ENCODE measurements at regions not wholly inside any gene's neighbourhood (a gene's known extent, or its start where the extent isn't known, plus 50 kb on each side); places are given as distances from the start of the nearest gene placed in this dataset.
"Not testable (repeated sequence)": the region's sequence is repeated elsewhere in the genome, so short reads cannot be mapped to it uniquely, and the experiment has no call there.

- no peaks in the 10 kb centered on the region for H3K27me3 Mint-ChIP-seq
- H3K4me3 Mint-ChIP-seq = no peak overlapping the region
- no peaks in the 10 kb centered on the region for H3K9me3 Mint-ChIP-seq
- ATAC-seq (replicated peaks) (no peak), DNase-seq (no peak)
- peaks cover 6% of the 10 kb centered on the region in 2 donors for H3K4me1 Mint-ChIP-seq (ENCODE audit: low read depth in 2 of 2)
- H3K36me3 Mint-ChIP-seq (ENCODE audit: insufficient read depth) = no peaks in the 10 kb centered on the region
- H3K27ac Mint-ChIP-seq = no peak overlapping the region
Measured at GRCh38 chr12:89834676-89835075, 126.0 kb upstream of the ATP2B1 start.

DNA sequence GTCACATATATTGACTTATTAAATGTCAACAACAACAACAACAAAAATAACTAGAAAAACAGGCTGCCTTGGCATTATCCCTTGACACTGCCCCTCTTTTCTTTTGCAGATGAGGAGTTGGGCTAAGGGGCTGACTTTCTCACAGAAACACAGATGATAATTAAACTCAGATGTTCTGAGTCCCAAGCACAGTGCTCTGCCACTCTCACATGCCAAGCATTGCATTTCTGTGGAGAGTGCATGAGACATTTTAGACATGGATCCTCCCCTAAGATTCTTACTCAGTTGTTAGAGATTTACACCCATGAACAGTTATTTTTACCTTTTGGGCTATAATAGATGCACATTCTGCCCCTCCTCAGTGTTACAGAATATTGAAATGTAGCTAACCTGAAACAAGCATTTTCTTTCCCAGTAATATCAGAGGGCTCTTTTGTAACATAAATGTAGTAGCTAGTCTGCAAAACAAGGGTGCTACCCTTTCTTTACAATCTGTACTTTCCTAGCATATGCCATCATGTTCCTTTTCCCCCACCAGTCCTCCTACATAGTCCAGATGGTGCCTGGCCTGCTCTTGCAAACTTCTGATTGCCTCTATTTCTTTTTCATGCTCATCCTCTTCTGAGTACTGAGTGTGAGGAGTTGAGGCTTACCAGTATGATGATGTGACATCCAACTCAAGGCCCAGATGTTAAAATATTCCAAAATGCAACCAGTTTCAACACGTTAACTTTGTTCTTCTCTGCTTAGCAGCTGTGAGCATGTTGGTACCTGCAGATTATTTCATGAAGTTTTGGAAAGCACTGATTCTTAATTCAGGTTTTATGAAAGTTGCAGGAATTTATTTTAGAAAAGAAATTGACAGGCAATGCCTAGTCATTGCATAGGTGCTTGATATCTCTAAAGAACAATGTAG, 125.0 kb upstream of the ATP2B1 start:
- Mint-ChIP-seq H3K36me3 (ENCODE audit: insufficient read depth) (no peaks in the 10 kb centered on the region), H3K27me3 (peaks cover 0 to 8% of the 10 kb centered on the region in 2 donors), H3K4me1 (ENCODE audit: low read depth in 2 of 2) (peaks cover 6% of the 10 kb centered on the region in 2 donors), H3K27ac (no peak overlapping the region), H3K4me3 (no peak overlapping the region), H3K9me3 (no peaks in the 10 kb centered on the region)
- no peak for DNase-seq
- no peak for ATAC-seq (replicated peaks)

DNA sequence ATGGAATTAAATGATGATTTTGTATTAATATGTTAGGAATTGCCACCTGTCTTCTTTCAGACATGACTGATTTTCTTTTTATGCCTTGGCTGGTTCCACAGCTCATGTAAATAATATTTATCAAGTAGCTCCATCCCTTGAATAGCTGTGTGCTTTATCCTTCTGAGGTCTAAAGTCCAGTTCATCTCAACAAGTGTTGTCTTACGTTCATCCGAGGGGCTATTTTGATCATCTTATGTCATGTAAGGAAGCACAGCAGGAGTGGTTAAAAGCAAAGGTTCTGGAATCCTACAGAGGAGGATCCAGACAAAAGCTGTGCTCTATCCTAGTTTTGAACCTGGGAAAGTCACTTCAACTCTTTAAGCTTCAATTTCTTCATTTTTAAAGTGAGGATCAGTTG, 123.7 kb upstream of the ATP2B1 start:
- no peaks in the 10 kb centered on the region for H3K36me3 Mint-ChIP-seq (ENCODE audit: insufficient read depth)
- H3K4me3 Mint-ChIP-seq = no peak overlapping the region
- DNase-seq (no peak), ATAC-seq (replicated peaks) (no peak)
- H3K27me3 Mint-ChIP-seq = peaks cover 0 to 8% of the 10 kb centered on the region in 2 donors
- H3K4me1 Mint-ChIP-seq (ENCODE audit: low read depth in 2 of 2) = peaks cover 6% of the 10 kb centered on the region in 2 donors
- H3K9me3 Mint-ChIP-seq = no peaks in the 10 kb centered on the region
- H3K27ac Mint-ChIP-seq = no peak overlapping the region

DNA sequence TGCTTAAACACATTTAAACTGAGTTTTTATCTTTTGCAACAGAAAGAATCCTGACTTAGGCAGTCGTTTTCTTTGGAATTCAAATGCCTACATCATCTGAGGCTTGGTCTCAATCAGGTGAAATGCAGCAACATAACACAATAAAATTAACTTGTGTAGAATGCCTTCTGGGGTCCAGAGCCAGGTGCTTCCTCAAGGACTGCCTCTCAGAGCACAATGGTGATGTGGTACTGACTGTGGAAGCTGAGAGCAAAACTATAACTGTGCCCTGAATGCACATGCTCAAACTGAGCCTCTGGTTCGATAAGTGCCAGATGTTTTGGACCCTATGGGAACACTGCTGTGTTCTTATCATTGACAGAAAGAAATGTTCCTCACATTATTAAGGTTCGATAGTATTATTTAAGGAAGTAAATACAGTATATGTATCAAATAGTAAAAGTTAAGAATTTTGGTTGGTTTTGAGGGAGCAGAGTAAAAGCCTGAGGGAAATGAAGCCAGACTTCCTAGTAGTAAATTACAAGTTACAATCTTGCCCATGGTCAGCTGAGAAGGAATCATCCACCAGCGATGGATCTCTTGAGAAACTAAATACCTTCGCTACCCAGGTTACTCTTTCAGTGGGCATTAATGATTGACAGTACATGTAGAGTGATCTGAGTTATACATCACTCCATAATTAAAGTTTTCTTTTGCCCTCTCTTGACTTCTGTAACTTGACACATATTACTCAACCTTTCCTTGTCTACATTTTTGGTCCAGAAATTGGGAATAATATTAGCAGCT, 122.9 kb upstream of the ATP2B1 start:
- H3K27ac Mint-ChIP-seq = no peak overlapping the region
- no peaks in the 10 kb centered on the region for H3K9me3 Mint-ChIP-seq
- peaks cover 0 to 8% of the 10 kb centered on the region in 2 donors for H3K27me3 Mint-ChIP-seq
- no peak overlapping the region for H3K4me3 Mint-ChIP-seq
- no peaks in the 10 kb centered on the region for H3K36me3 Mint-ChIP-seq (ENCODE audit: insufficient read depth)
- no peak for DNase-seq
- H3K4me1 Mint-ChIP-seq (ENCODE audit: low read depth in 2 of 2) = peaks cover 6 to 8% of the 10 kb centered on the region in 2 donors
- ATAC-seq (replicated peaks) = no peak

DNA sequence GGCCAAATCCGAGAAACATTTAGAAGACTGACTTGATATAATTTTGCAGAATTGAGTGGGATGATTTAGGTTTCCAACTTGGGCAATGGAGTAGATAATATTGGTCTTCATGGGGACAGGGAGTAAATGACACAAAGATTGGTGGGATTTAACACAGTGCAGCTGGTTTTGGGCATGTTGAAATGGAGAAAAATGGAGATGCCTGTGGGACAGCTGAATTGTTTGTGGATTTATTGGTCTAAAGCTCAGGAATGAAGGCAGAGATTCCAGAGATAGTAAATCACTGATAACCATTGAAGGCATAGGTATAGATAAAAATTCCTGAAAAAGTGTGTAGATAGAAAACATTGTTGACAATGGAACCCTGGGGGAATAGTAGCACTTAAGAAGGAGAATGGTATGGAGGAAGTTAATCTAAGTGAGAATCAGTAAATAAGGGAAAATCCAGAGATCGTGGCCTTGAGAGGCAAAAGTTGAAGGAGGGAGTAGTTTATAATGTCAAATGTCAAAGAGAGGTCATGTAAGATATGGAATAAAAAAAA, 120.9 kb upstream of the ATP2B1 start:
- Mint-ChIP-seq H3K4me1 (ENCODE audit: low read depth in 2 of 2) (peaks cover 0 to 12% of the 10 kb centered on the region in 2 donors), H3K4me3 (no peak overlapping the region), H3K36me3 (ENCODE audit: insufficient read depth) (no peaks in the 10 kb centered on the region), H3K27ac (no peak overlapping the region), H3K9me3 (no peaks in the 10 kb centered on the region), H3K27me3 (peaks cover 0 to 8% of the 10 kb centered on the region in 2 donors)
- no peak for DNase-seq
- ATAC-seq (replicated peaks) = no peak

DNA sequence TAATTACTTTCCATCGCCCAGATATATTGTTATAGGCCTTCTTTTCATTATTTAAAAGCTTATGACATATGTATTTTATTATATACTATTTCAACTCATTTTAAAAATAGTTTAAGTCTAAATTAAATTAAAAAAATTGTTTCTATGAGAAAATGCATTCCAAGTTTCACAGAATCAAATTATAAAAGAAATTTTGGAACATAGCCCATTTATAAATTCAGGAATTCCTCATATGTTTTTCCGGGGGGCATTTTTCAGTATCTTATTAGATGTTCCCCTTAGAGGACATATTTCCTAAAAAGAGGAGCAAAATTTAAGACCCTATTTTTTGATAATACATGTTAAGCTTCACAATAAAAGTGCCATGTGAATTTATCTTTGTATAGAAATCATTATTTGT, 119.9 kb upstream of the ATP2B1 start:
- H3K4me3 Mint-ChIP-seq = no peak overlapping the region
- peaks cover 0 to 12% of the 10 kb centered on the region in 2 donors for H3K4me1 Mint-ChIP-seq (ENCODE audit: low read depth in 2 of 2)
- no peak overlapping the region for H3K27ac Mint-ChIP-seq
- no peaks in the 10 kb centered on the region for H3K36me3 Mint-ChIP-seq (ENCODE audit: insufficient read depth)
- DNase-seq = no peak
- no peak for ATAC-seq (replicated peaks)
- H3K27me3 Mint-ChIP-seq = peaks cover 0 to 8% of the 10 kb centered on the region in 2 donors
- H3K9me3 Mint-ChIP-seq = no peaks in the 10 kb centered on the region

GRCh38 chr12:89827592-89827991, 119.0 kb upstream of the ATP2B1 start:
- no peak for ATAC-seq (replicated peaks)
- H3K27ac Mint-ChIP-seq = no peak overlapping the region
- H3K27me3 Mint-ChIP-seq = peaks cover 0 to 8% of the 10 kb centered on the region in 2 donors
- no peaks in the 10 kb centered on the region for H3K9me3 Mint-ChIP-seq
- H3K36me3 Mint-ChIP-seq (ENCODE audit: insufficient read depth) = no peaks in the 10 kb centered on the region
- no peak overlapping the region for H3K4me3 Mint-ChIP-seq
- DNase-seq = no peak
- H3K4me1 Mint-ChIP-seq (ENCODE audit: low read depth in 2 of 2) = peaks cover 0 to 12% of the 10 kb centered on the region in 2 donors

DNA sequence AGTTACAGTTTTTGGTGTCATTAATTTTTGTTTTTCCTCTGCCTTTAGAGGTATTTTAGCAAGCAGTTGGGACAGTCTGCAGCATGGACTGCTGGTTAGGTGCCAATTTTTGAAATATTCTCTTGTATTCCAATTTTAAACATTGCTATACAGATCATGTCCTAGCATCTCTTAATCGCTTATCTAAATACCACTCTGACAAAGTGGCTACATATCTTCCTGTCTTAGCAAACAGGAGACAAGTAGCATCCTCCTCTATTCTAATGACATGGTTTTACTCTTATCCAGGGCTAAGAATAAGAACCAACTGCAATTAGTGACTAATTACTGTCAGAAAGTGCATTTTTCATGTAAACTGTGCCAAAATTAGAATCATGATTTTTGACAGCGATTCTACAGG, 117.8 kb upstream of the ATP2B1 start:
- DNase-seq = no peak
- no peak for ATAC-seq (replicated peaks)
- Mint-ChIP-seq H3K27ac (peak overlapping the region in 1 of 2 donors; percentile 22), H3K27me3 (peaks cover 0 to 8% of the 10 kb centered on the region in 2 donors), H3K4me1 (ENCODE audit: low read depth in 2 of 2) (peaks cover 0 to 12% of the 10 kb centered on the region in 2 donors), H3K4me3 (peak overlapping the region in 1 of 2 donors; percentile 20), H3K36me3 (ENCODE audit: insufficient read depth) (no peaks in the 10 kb centered on the region), H3K9me3 (no peaks in the 10 kb centered on the region)

- no peaks in the 10 kb centered on the region for H3K36me3 Mint-ChIP-seq (ENCODE audit: insufficient read depth)
- H3K4me1 Mint-ChIP-seq (ENCODE audit: low read depth in 2 of 2) = peaks cover 0 to 12% of the 10 kb centered on the region in 2 donors
- peak overlapping the region in 1 of 2 donors; percentile 20 for H3K4me3 Mint-ChIP-seq
- H3K27me3 Mint-ChIP-seq = peaks cover 0 to 8% of the 10 kb centered on the region in 2 donors
- H3K27ac Mint-ChIP-seq = peak overlapping the region in 1 of 2 donors; percentile 22
- DNase-seq (no peak), ATAC-seq (replicated peaks) (peak; percentile 39)
- H3K9me3 Mint-ChIP-seq = no peaks in the 10 kb centered on the region
Measured at GRCh38 chr12:89825591-89826449, 117.2 kb upstream of the ATP2B1 start.

DNA sequence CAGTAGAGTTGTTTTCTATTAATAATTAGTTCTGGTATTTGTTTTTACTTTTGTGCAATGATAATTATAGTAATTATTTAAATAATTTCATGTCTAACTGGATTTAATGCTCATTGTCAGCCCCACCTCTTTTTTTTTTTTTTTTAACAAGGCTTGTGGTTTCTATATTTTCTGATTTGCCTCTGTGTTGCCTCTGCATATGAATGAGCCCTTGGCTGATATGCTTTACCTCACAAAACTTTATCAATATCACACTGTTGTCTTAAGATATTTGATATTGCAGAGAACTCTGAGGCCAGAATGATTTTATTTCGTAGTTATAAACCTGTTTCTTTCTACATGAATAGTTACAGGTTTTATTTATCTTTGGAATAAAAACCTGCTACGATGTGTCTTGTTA, 116.2 kb upstream of the ATP2B1 start:
- ATAC-seq (replicated peaks) = no peak
- Mint-ChIP-seq H3K4me1 (ENCODE audit: low read depth in 2 of 2) (peaks cover 0 to 12% of the 10 kb centered on the region in 2 donors), H3K27me3 (peaks cover 0 to 8% of the 10 kb centered on the region in 2 donors), H3K36me3 (ENCODE audit: insufficient read depth) (no peaks in the 10 kb centered on the region), H3K27ac (peak overlapping the region in 1 of 2 donors; percentile 36), H3K4me3 (no peak overlapping the region), H3K9me3 (no peaks in the 10 kb centered on the region)
- DNase-seq = no peak

GRCh38 chr12:89822992-89823391, 114.4 kb upstream of the ATP2B1 start:
- not testable (repeated sequence) for H3K9me3 Mint-ChIP-seq; ATAC-seq (replicated peaks); H3K27ac Mint-ChIP-seq; H3K4me3 Mint-ChIP-seq; DNase-seq; H3K36me3 Mint-ChIP-seq (ENCODE audit: insufficient read depth); H3K27me3 Mint-ChIP-seq
- H3K4me1 Mint-ChIP-seq (ENCODE audit: low read depth in 2 of 2) = peaks cover 0 to 12% of the 10 kb centered on the region in 2 donors

GRCh38 chr12:89821896-89822295, 113.3 kb upstream of the ATP2B1 start:
- no peak for ATAC-seq (replicated peaks)
- Mint-ChIP-seq H3K4me1 (ENCODE audit: low read depth in 2 of 2) (peaks cover 0 to 12% of the 10 kb centered on the region in 2 donors), H3K4me3 (no peak overlapping the region), H3K36me3 (ENCODE audit: insufficient read depth) (peaks cover 3% of the 10 kb centered on the region), H3K27ac (no peak overlapping the region), H3K27me3 (peaks cover 0 to 11% of the 10 kb centered on the region in 2 donors), H3K9me3 (no peaks in the 10 kb centered on the region)
- no peak for DNase-seq
